Activated T-helper 17 cell treated with anti-CD3 and anti-CD28 coated beads, Interleukin-2, amount 50 U/mL, for 72 hours (primary cell): ENCODE measurements at regions not wholly inside any gene's neighbourhood (a gene's known extent, or its start where the extent isn't known, plus 50 kb on each side); places are given as distances from the start of the nearest gene placed in this dataset.

ENCODE experiments used
- ATAC-seq: fragments of 150-1000 bp; cut with Tn5 transposase; replicated peaks from 2 replicates; pipeline ENCODE4 v1.10.0; 2021; ENCODE audit warnings: mild to moderate bottlenecking, moderate library complexity
- H3K27ac Mint-ChIP-seq: one replicate; pipeline ENCODE4 v1.8.0; 2022; ENCODE audit warnings: mixed read lengths
- H3K27me3 Mint-ChIP-seq: one replicate; pipeline ENCODE4 v1.8.0; 2022; ENCODE audit warnings: mixed read lengths
- H3K36me3 Mint-ChIP-seq: one replicate; pipeline ENCODE4 v1.8.0; 2022; ENCODE audit warnings: low read depth, mild to moderate bottlenecking, mixed read lengths
- H3K4me1 Mint-ChIP-seq: one replicate; pipeline ENCODE4 v1.8.0; 2022; ENCODE audit warnings: mixed read lengths
- H3K4me3 Mint-ChIP-seq: one replicate; pipeline ENCODE4 v1.8.0; 2022; ENCODE audit warnings: mild to moderate bottlenecking, mixed read lengths
- H3K9me3 Mint-ChIP-seq: one replicate; pipeline ENCODE4 v1.8.0; 2022; ENCODE audit warnings: mixed read lengths

- no peaks in the 10 kb centered on the region for H3K27me3 Mint-ChIP-seq
- H3K27ac Mint-ChIP-seq = no peak overlapping the region
- no peak overlapping the region for H3K4me3 Mint-ChIP-seq
- no peaks in the 10 kb centered on the region for H3K36me3 Mint-ChIP-seq
- ATAC-seq = no peak
- no peaks in the 10 kb centered on the region for H3K9me3 Mint-ChIP-seq
- no peaks in the 10 kb centered on the region for H3K4me1 Mint-ChIP-seq
These were observed 572.8 kb upstream of the FBXO33 start for GRCh38 chr14:40004871-40005500.

- no peak overlapping the region for H3K4me3 Mint-ChIP-seq
- H3K9me3 Mint-ChIP-seq = no peaks in the 10 kb centered on the region
- no peak for ATAC-seq
- H3K36me3 Mint-ChIP-seq = no peaks in the 10 kb centered on the region
- no peaks in the 10 kb centered on the region for H3K27me3 Mint-ChIP-seq
- H3K4me1 Mint-ChIP-seq = no peaks in the 10 kb centered on the region
- no peak overlapping the region for H3K27ac Mint-ChIP-seq
These were observed 571.5 kb upstream of the FBXO33 start for GRCh38 chr14:40003773-40004172.

GRCh38 chr14:39998854-39999253 lies 566.6 kb upstream of the FBXO33 start:
- no peaks in the 10 kb centered on the region for H3K36me3 Mint-ChIP-seq
- ATAC-seq = no peak
- no peaks in the 10 kb centered on the region for H3K4me1 Mint-ChIP-seq
- no peak overlapping the region for H3K27ac Mint-ChIP-seq
- H3K4me3 Mint-ChIP-seq = no peak overlapping the region
- no peaks in the 10 kb centered on the region for H3K27me3 Mint-ChIP-seq
- H3K9me3 Mint-ChIP-seq = peaks cover 3% of the 10 kb centered on the region

GRCh38 chr14:39998114-39998513 lies 565.9 kb upstream of the FBXO33 start:
- H3K9me3 Mint-ChIP-seq = peaks cover 7% of the 10 kb centered on the region
- no peaks in the 10 kb centered on the region for H3K27me3 Mint-ChIP-seq
- H3K36me3 Mint-ChIP-seq = no peaks in the 10 kb centered on the region
- no peak for ATAC-seq
- H3K4me3 Mint-ChIP-seq = no peak overlapping the region
- H3K27ac Mint-ChIP-seq = no peak overlapping the region
- H3K4me1 Mint-ChIP-seq = no peaks in the 10 kb centered on the region

- no peak overlapping the region for H3K4me3 Mint-ChIP-seq
- no peak for ATAC-seq
- no peak overlapping the region for H3K27ac Mint-ChIP-seq
- peaks cover 7% of the 10 kb centered on the region for H3K9me3 Mint-ChIP-seq
- H3K27me3 Mint-ChIP-seq = no peaks in the 10 kb centered on the region
- H3K36me3 Mint-ChIP-seq = no peaks in the 10 kb centered on the region
- no peaks in the 10 kb centered on the region for H3K4me1 Mint-ChIP-seq
These were observed 558.8 kb upstream of the FBXO33 start for GRCh38 chr14:39991041-39991440.

DNA sequence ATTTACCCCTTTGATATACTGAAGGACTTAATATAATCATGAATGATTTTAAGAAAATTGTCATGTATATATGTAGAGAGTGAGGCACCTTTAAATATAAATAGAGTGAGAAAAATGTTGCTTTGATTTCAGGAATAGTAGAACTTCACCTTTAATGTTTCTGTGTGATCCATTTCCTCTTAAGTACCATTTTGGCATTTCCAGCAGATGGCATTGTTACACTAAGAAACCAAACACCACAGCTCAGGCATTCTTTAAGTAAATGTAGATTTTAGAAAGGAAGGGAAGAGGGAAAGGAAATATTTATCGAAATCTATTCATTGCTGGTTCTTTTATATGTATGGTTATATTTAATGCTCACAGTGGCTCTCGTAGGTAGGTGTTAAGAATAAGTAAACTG lies 556.7 kb upstream of the FBXO33 start:
- Mint-ChIP-seq H3K27me3 (no peaks in the 10 kb centered on the region), H3K4me1 (no peaks in the 10 kb centered on the region), H3K4me3 (no peak overlapping the region), H3K9me3 (peaks cover 5% of the 10 kb centered on the region), H3K36me3 (no peaks in the 10 kb centered on the region), H3K27ac (no peak overlapping the region)
- no peak for ATAC-seq

DNA sequence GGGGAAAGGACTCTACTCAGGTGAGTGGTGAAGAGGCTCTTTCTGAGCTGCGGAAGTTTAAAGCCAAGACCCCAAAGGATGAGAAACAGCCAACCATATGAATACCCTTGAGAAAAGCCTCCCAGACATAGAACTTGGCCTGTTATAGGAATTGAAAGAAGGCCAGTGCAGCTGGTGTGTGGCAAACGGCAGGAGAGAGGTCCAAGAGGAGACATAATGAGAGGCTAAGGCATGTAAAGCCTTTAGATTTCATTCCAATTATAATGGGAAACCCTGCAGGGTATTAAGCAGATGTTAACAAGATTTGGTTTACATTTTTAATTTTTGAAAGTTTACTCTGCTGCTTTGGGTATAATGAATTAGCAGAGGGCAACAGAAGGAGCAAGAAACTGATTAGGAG lies 552.1 kb upstream of the FBXO33 start:
- H3K9me3 Mint-ChIP-seq = peaks cover 5% of the 10 kb centered on the region
- no peaks in the 10 kb centered on the region for H3K36me3 Mint-ChIP-seq
- no peak for ATAC-seq
- no peak overlapping the region for H3K27ac Mint-ChIP-seq
- no peak overlapping the region for H3K4me3 Mint-ChIP-seq
- no peaks in the 10 kb centered on the region for H3K4me1 Mint-ChIP-seq
- H3K27me3 Mint-ChIP-seq = no peaks in the 10 kb centered on the region

- ATAC-seq = no peak
These were observed 545.0 kb upstream of the FBXO33 start for GRCh38 chr14:39977198-39977597.

GRCh38 chr14:39974036-39974435 lies 541.8 kb upstream of the FBXO33 start:
- Mint-ChIP-seq H3K36me3 (no peaks in the 10 kb centered on the region), H3K27me3 (no peaks in the 10 kb centered on the region), H3K9me3 (no peaks in the 10 kb centered on the region), H3K4me1 (no peaks in the 10 kb centered on the region), H3K27ac (no peak overlapping the region), H3K4me3 (no peak overlapping the region)
- no peak for ATAC-seq

More at GRCh38 chr14:39977198-39977597, 545.0 kb upstream of the FBXO33 start:
- H3K4me3 Mint-ChIP-seq = no peak overlapping the region
- H3K36me3 Mint-ChIP-seq = no peaks in the 10 kb centered on the region
- no peak overlapping the region for H3K27ac Mint-ChIP-seq
- H3K4me1 Mint-ChIP-seq = no peaks in the 10 kb centered on the region
- no peaks in the 10 kb centered on the region for H3K27me3 Mint-ChIP-seq
- peaks cover 5% of the 10 kb centered on the region for H3K9me3 Mint-ChIP-seq

- Mint-ChIP-seq H3K27ac (no peak overlapping the region), H3K36me3 (no peaks in the 10 kb centered on the region), H3K4me1 (no peaks in the 10 kb centered on the region), H3K4me3 (no peak overlapping the region), H3K27me3 (no peaks in the 10 kb centered on the region), H3K9me3 (peaks cover 5% of the 10 kb centered on the region)
- ATAC-seq = no peak
These were observed 540.5 kb upstream of the FBXO33 start for GRCh38 chr14:39972704-39973103.

DNA sequence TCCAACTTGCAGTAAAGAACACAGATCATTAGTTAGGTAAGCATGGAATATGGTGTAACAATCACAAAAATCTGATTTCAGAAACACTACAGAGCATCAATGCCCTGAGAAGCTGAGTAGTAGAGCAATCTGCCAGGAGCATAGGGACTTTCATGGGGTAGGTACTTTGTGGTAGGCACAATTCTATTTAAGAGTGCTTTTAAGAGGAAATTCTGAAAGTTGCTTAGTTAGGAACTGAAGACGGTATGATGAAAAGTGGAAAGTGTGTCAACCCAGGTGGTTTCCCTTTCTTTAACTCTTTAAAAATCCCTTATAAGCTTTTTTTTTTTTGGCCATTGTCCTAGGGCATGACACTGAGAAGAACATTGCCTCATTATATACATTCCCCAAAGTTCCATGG lies 535.7 kb upstream of the FBXO33 start:
- no peak for ATAC-seq
- Mint-ChIP-seq H3K36me3 (no peaks in the 10 kb centered on the region), H3K9me3 (peaks cover 5% of the 10 kb centered on the region)

GRCh38 chr14:39957987-39958386 lies 525.8 kb upstream of the FBXO33 start:
- Mint-ChIP-seq H3K4me1 (no peaks in the 10 kb centered on the region), H3K27ac (no peak overlapping the region), H3K36me3 (no peaks in the 10 kb centered on the region)

More for the DNA sequence above, 535.7 kb upstream of the FBXO33 start:
- H3K4me3 Mint-ChIP-seq = no peak overlapping the region
- no peaks in the 10 kb centered on the region for H3K4me1 Mint-ChIP-seq
- H3K27me3 Mint-ChIP-seq = no peaks in the 10 kb centered on the region
- H3K27ac Mint-ChIP-seq = no peak overlapping the region

DNA sequence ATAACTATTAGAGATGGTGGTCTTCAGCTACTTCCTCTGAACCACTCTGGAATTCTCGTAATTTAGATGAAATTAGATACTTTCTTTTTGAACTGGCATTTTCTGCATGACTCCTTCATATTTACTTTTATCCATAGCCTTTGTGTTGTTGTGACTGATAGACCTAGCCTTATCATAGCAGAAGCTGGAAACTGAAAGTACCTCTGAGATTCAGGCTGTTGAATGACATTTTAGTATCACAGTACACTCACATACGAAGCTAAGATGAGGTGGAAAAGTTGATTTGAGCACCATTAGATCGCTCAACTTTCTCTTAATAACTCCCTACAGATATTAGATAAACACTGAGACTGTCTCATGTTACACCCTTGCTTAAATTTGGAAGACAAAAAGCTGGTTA lies 525.1 kb upstream of the FBXO33 start:
- Mint-ChIP-seq H3K36me3 (no peaks in the 10 kb centered on the region), H3K9me3 (peaks cover 12% of the 10 kb centered on the region), H3K27ac (no peak overlapping the region), H3K4me1 (no peaks in the 10 kb centered on the region), H3K27me3 (no peaks in the 10 kb centered on the region), H3K4me3 (no peak overlapping the region)
- ATAC-seq = no peak

More at GRCh38 chr14:39957987-39958386, 525.8 kb upstream of the FBXO33 start:
- no peak overlapping the region for H3K4me3 Mint-ChIP-seq
- H3K9me3 Mint-ChIP-seq = peaks cover 13% of the 10 kb centered on the region
- ATAC-seq = no peak
- H3K27me3 Mint-ChIP-seq = no peaks in the 10 kb centered on the region

DNA sequence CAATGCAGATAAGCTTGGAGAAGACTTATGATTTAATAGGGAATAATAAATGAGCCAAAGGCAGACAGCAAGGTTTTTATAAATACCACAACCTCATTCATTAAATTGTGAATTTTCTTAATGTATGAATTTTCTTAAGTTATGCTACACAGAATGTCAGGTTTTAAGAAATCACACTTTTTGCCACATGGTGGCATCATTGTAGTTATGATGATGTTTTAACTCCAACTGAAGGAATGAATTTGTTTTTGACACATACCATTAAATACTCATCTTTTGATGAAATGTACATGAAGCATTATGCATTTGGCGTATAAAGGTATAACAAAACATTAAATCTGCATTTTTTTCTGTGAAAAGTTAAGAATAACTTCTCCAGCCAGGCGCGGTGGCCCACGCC lies 524.1 kb upstream of the FBXO33 start:
- no peak for ATAC-seq
- no peaks in the 10 kb centered on the region for H3K36me3 Mint-ChIP-seq
- no peaks in the 10 kb centered on the region for H3K4me1 Mint-ChIP-seq
- H3K27me3 Mint-ChIP-seq = no peaks in the 10 kb centered on the region
- no peak overlapping the region for H3K4me3 Mint-ChIP-seq
- no peak overlapping the region for H3K27ac Mint-ChIP-seq
- peaks cover 5% of the 10 kb centered on the region for H3K9me3 Mint-ChIP-seq

GRCh38 chr14:39948235-39948634 lies 516.0 kb upstream of the FBXO33 start:
- no peak overlapping the region for H3K27ac Mint-ChIP-seq
- no peak for ATAC-seq
- no peak overlapping the region for H3K4me3 Mint-ChIP-seq
- no peaks in the 10 kb centered on the region for H3K9me3 Mint-ChIP-seq
- H3K4me1 Mint-ChIP-seq = no peaks in the 10 kb centered on the region
- H3K36me3 Mint-ChIP-seq = no peaks in the 10 kb centered on the region
- no peaks in the 10 kb centered on the region for H3K27me3 Mint-ChIP-seq

GRCh38 chr14:39946807-39947206 lies 514.6 kb upstream of the FBXO33 start:
- H3K4me1 Mint-ChIP-seq = no peaks in the 10 kb centered on the region
- H3K27me3 Mint-ChIP-seq = no peaks in the 10 kb centered on the region
- no peaks in the 10 kb centered on the region for H3K36me3 Mint-ChIP-seq
- H3K27ac Mint-ChIP-seq = no peak overlapping the region
- H3K9me3 Mint-ChIP-seq = no peaks in the 10 kb centered on the region
- no peak for ATAC-seq
- H3K4me3 Mint-ChIP-seq = no peak overlapping the region
